Naive thymus-derived CD4-positive, alpha-beta T cell (primary cell): ENCODE measurements at regions not wholly inside any gene's neighbourhood (a gene's known extent, or its start where the extent isn't known, plus 50 kb on each side); places are given as distances from the start of the nearest gene placed in this dataset.

Experiments used
- ATAC-seq: fragments of 150-1000 bp; cut with Tn5 transposase; 2 replicates; pipeline ENCODE4 v1.10.0; 2021; ENCODE audit warnings: mild to moderate bottlenecking, moderate library complexity
- CTCF ChIA-PET: fragments of 350-600 bp; sonication (Branson Sonifier 250); formaldehyde crosslinking; loops from one replicate; lab custom pipeline; 2021; ENCODE audit warnings: antibody characterized with exemption; lab: Charles Lee
- POLR2A ChIA-PET: fragments of 350-600 bp; sonication (Branson Sonifier 250); formaldehyde crosslinking; loops from one replicate; lab custom pipeline; 2021; ENCODE audit warnings: antibody characterized with exemption, inconsistent platforms; lab: Charles Lee
- DNase-seq, 9 donors: peaks; one replicate each; pipeline versions ENCODE4 v3.0.0 to v3.0.0-alpha.2; 2020 to 2022; ENCODE audit warnings: mixed read lengths in 1 of 9
- H3K27ac ChIP-seq: one replicate; pipeline ENCODE4 v1.7.0; 2013; ENCODE audit warnings: mild to moderate bottlenecking, low read depth, low read length, moderate library complexity
- H3K27me3 ChIP-seq, 2 donors: one replicate each; pipeline ENCODE4 v1.7.0; 2013; ENCODE audit warnings: low read length in 2 of 2, mild to moderate bottlenecking in 2 of 2, moderate library complexity in 2 of 2; ENCODE audit not compliant: control insufficient read depth in 2 of 2, insufficient read depth in 2 of 2
- H3K36me3 ChIP-seq, 3 experiments: 1 replicate in 2 of 3; 2 replicates in 1 of 3; pipeline ENCODE4 v1.7.0; 2013; ENCODE audit warnings: low read length in 3 of 3, mild to moderate bottlenecking in 3 of 3, moderate library complexity in 1 of 3; ENCODE audit not compliant: insufficient read depth in 3 of 3, control insufficient read depth in 2 of 3
- H3K4me1 ChIP-seq, 2 donors: one replicate each; pipeline ENCODE4 v1.7.0; 2013; ENCODE audit warnings: low read length in 2 of 2, mild to moderate bottlenecking in 2 of 2, moderate library complexity in 1 of 2; ENCODE audit not compliant: control insufficient read depth in 2 of 2, insufficient read depth in 2 of 2
- H3K4me3 ChIP-seq: 2 replicates; pipeline ENCODE4 v1.7.0; 2013; ENCODE audit warnings: mild to moderate bottlenecking, low read length
- H3K9me3 ChIP-seq, 3 experiments: 1 replicate in 2 of 3; 2 replicates in 1 of 3; pipeline ENCODE4 v1.7.0; 2013; ENCODE audit warnings: low read length in 3 of 3; ENCODE audit not compliant: control insufficient read depth in 2 of 3
- H3K27ac Mint-ChIP-seq, 9 donors: one replicate each; pipeline ENCODE4 v1.8.0; 2020 to 2022; ENCODE audit warnings: mixed read lengths in 9 of 9, mild to moderate bottlenecking in 8 of 9, moderate library complexity in 5 of 9, inconsistent platforms in 2 of 9
- H3K27me3 Mint-ChIP-seq, 5 donors: one replicate each; pipeline ENCODE4 v1.8.0; 2021 to 2022; ENCODE audit warnings: mixed read lengths in 5 of 5, mild to moderate bottlenecking in 1 of 5
- H3K36me3 Mint-ChIP-seq, 5 donors: one replicate each; pipeline ENCODE4 v1.8.0; 2020 to 2022; ENCODE audit warnings: mixed read lengths in 5 of 5, mild to moderate bottlenecking in 3 of 5, inconsistent platforms in 1 of 5
- H3K4me1 Mint-ChIP-seq, 7 donors: one replicate each; pipeline ENCODE4 v1.8.0; 2020 to 2022; ENCODE audit warnings: mixed read lengths in 7 of 7, mild to moderate bottlenecking in 3 of 7, inconsistent platforms in 1 of 7
- H3K4me3 Mint-ChIP-seq, 10 donors: one replicate each; pipeline ENCODE4 v1.8.0; 2020 to 2022; ENCODE audit warnings: mild to moderate bottlenecking in 10 of 10, mixed read lengths in 10 of 10, moderate library complexity in 6 of 10, inconsistent platforms in 2 of 10
- H3K9me3 Mint-ChIP-seq, 11 donors: one replicate each; pipeline ENCODE4 v1.8.0; 2020 to 2022; ENCODE audit warnings: mixed read lengths in 11 of 11, mild to moderate bottlenecking in 4 of 11, inconsistent platforms in 1 of 11, moderate library complexity in 1 of 11
- intact Hi-C, 2 donors: fragments of 100-400 bp; cut with micrococcal nuclease; formaldehyde crosslinking; loops; one replicate each; pipeline ENCODE4 v1.15.1; 2023

DNA sequence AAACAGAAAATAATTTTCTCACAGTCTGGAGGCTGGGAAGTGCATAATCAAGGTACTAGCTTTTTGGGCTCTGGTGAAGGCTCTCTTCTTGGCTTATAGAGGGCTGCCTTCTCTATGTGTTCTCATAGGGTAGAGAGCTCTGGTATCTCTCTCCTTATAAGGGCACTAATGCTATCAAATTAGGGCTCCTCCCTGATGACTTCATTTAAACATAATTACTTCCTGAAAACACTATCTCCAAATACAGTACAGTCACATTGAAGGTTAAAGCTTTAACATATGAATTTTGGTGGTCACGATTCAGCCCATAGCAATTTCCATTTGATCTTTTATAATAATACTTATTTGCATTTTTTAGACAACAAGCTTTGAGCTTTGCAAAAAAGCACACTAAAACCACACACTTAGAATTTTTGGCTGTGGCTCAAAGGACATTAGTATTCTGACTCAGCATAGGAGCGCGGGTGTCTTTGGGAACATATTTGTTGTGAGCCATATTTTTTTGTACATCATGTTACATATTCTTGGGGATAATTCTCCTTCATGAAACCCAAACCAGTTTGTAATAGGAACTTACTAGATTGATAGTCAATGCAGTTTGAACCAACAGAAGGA lies 808.1 kb upstream of the FBXO33 start:
- Mint-ChIP-seq H3K4me1 (no peaks in the 10 kb centered on the region), H3K9me3 (peaks cover 0 to 10% (median 7%) of the 10 kb centered on the region in 11 donors), H3K4me3 (no peak overlapping the region), H3K36me3 (peaks cover 0 to 3% (median 0%) of the 10 kb centered on the region in 5 donors), H3K27me3 (peaks cover 0 to 2% (median 0%) of the 10 kb centered on the region in 5 donors), H3K27ac (no peak overlapping the region)
- Histone ChIP-seq H3K27me3 (no peaks in the 10 kb centered on the region), H3K36me3 (no peaks in the 10 kb centered on the region), H3K9me3 (no peaks in the 10 kb centered on the region), H3K4me1 (no peaks in the 10 kb centered on the region), H3K4me3 (no peak overlapping the region), H3K27ac (no peak overlapping the region)
- ATAC-seq (no peak), DNase-seq (no peak)
- intact Hi-C loops: no loop called here
- CTCF ChIA-PET: no interaction called here
- POLR2A ChIA-PET: no interaction called here

GRCh38 chr14:40232302-40232701 lies 800.1 kb upstream of the FBXO33 start:
- Mint-ChIP-seq H3K27me3 (no peaks in the 10 kb centered on the region), H3K4me3 (no peak overlapping the region), H3K4me1 (no peaks in the 10 kb centered on the region), H3K9me3 (peaks cover 0 to 27% (median 14%) of the 10 kb centered on the region in 11 donors), H3K36me3 (peaks cover 0 to 3% (median 0%) of the 10 kb centered on the region in 5 donors), H3K27ac (no peak overlapping the region)
- ATAC-seq (no peak), DNase-seq (no peak)
- ChIA-PET POLR2A (no interaction called here), CTCF (no interaction called here)
- H3K9me3 ChIP-seq: no peaks in the 10 kb centered on the region
- no peak overlapping the region for H3K4me3 ChIP-seq
- intact Hi-C loops: no loop called here
- no peaks in the 10 kb centered on the region for H3K27me3 ChIP-seq
- no peaks in the 10 kb centered on the region for H3K36me3 ChIP-seq
- H3K27ac ChIP-seq: no peak overlapping the region
- no peaks in the 10 kb centered on the region for H3K4me1 ChIP-seq

- no peak for DNase-seq
- POLR2A ChIA-PET: no interaction called here
- H3K4me3 Mint-ChIP-seq: no peak overlapping the region
- intact Hi-C loops: no loop called here
- no peaks in the 10 kb centered on the region for H3K27me3 Mint-ChIP-seq
- CTCF ChIA-PET: no interaction called here
- H3K27me3 ChIP-seq: no peaks in the 10 kb centered on the region
- no peak overlapping the region for H3K27ac Mint-ChIP-seq
- no peak overlapping the region for H3K4me3 ChIP-seq
- H3K4me1 Mint-ChIP-seq: peaks cover 0 to under 1% (median 0%) of the 10 kb centered on the region in 7 donors
- H3K36me3 ChIP-seq: no peaks in the 10 kb centered on the region
- no peaks in the 10 kb centered on the region for H3K4me1 ChIP-seq
- H3K9me3 ChIP-seq: no peaks in the 10 kb centered on the region
- ATAC-seq: no peak
- no peak overlapping the region for H3K27ac ChIP-seq
- H3K36me3 Mint-ChIP-seq: no peaks in the 10 kb centered on the region
- H3K9me3 Mint-ChIP-seq: peaks cover 0 to 22% (median 9%) of the 10 kb centered on the region in 11 donors
These were observed 797.4 kb upstream of the FBXO33 start for GRCh38 chr14:40229676-40230075.

GRCh38 chr14:40222996-40223395 lies 790.8 kb upstream of the FBXO33 start:
- ATAC-seq (no peak), DNase-seq (no peak)
- no peak overlapping the region for H3K4me3 ChIP-seq
- no peaks in the 10 kb centered on the region for H3K4me1 ChIP-seq
- H3K27me3 ChIP-seq: no peaks in the 10 kb centered on the region
- H3K9me3 ChIP-seq: no peaks in the 10 kb centered on the region
- Mint-ChIP-seq H3K9me3 (peaks cover 0 to 21% (median 4%) of the 10 kb centered on the region in 11 donors), H3K27ac (no peak overlapping the region), H3K4me3 (no peak overlapping the region), H3K36me3 (no peaks in the 10 kb centered on the region), H3K27me3 (no peaks in the 10 kb centered on the region), H3K4me1 (peaks cover 0 to 2% (median 0%) of the 10 kb centered on the region in 7 donors)
- intact Hi-C loops: no loop called here
- POLR2A ChIA-PET: no interaction called here
- no peaks in the 10 kb centered on the region for H3K36me3 ChIP-seq
- no peak overlapping the region for H3K27ac ChIP-seq
- CTCF ChIA-PET: no interaction called here

- no peak overlapping the region for H3K27ac ChIP-seq
- no peak overlapping the region for H3K27ac Mint-ChIP-seq
- peaks cover 0 to 2% (median 0%) of the 10 kb centered on the region in 7 donors for H3K4me1 Mint-ChIP-seq
- H3K27me3 ChIP-seq: no peaks in the 10 kb centered on the region
- H3K9me3 ChIP-seq: no peaks in the 10 kb centered on the region
- intact Hi-C loops: no loop called here
- peaks cover 0 to 14% (median 2%) of the 10 kb centered on the region in 11 donors for H3K9me3 Mint-ChIP-seq
- H3K4me3 Mint-ChIP-seq: no peak overlapping the region
- H3K36me3 ChIP-seq: no peaks in the 10 kb centered on the region
- no peak for ATAC-seq
- ChIA-PET POLR2A (no interaction called here), CTCF (no interaction called here)
- H3K4me1 ChIP-seq: no peaks in the 10 kb centered on the region
- DNase-seq: no peak
- no peak overlapping the region for H3K4me3 ChIP-seq
- no peaks in the 10 kb centered on the region for H3K36me3 Mint-ChIP-seq
- H3K27me3 Mint-ChIP-seq: no peaks in the 10 kb centered on the region
These were observed 789.2 kb upstream of the FBXO33 start for GRCh38 chr14:40221428-40221827.

GRCh38 chr14:40219032-40219431 lies 786.8 kb upstream of the FBXO33 start:
- peaks cover 0 to 17% (median 3%) of the 10 kb centered on the region in 11 donors for H3K9me3 Mint-ChIP-seq
- Histone ChIP-seq H3K4me3 (no peak overlapping the region), H3K9me3 (no peaks in the 10 kb centered on the region), H3K27ac (no peak overlapping the region), H3K27me3 (no peaks in the 10 kb centered on the region), H3K36me3 (no peaks in the 10 kb centered on the region), H3K4me1 (no peaks in the 10 kb centered on the region)
- no peaks in the 10 kb centered on the region for H3K27me3 Mint-ChIP-seq
- CTCF ChIA-PET: no interaction called here
- no peak for ATAC-seq
- H3K27ac Mint-ChIP-seq: no peak overlapping the region
- intact Hi-C loops: no loop called here
- POLR2A ChIA-PET: no interaction called here
- no peaks in the 10 kb centered on the region for H3K4me1 Mint-ChIP-seq
- H3K4me3 Mint-ChIP-seq: no peak overlapping the region
- no peaks in the 10 kb centered on the region for H3K36me3 Mint-ChIP-seq
- no peak for DNase-seq

GRCh38 chr14:40218282-40218941 lies 786.2 kb upstream of the FBXO33 start:
- Histone ChIP-seq H3K9me3 (no peaks in the 10 kb centered on the region), H3K36me3 (no peaks in the 10 kb centered on the region), H3K4me1 (no peaks in the 10 kb centered on the region), H3K27me3 (no peaks in the 10 kb centered on the region), H3K4me3 (no peak overlapping the region), H3K27ac (no peak overlapping the region)
- ChIA-PET CTCF (no interaction called here), POLR2A (no interaction called here)
- no peaks in the 10 kb centered on the region for H3K27me3 Mint-ChIP-seq
- H3K9me3 Mint-ChIP-seq: peaks cover 0 to 19% (median 3%) of the 10 kb centered on the region in 11 donors
- no peak overlapping the region for H3K27ac Mint-ChIP-seq
- no peaks in the 10 kb centered on the region for H3K36me3 Mint-ChIP-seq
- H3K4me3 Mint-ChIP-seq: no peak overlapping the region
- ATAC-seq (no peak), DNase-seq (no peak)
- intact Hi-C loops: no loop called here
- no peaks in the 10 kb centered on the region for H3K4me1 Mint-ChIP-seq
